Adipocyte (in vitro differentiated cells): ENCODE measurements at regions not wholly inside any gene's neighbourhood (a gene's known extent, or its start where the extent isn't known, plus 50 kb on each side); places are given as distances from the start of the nearest gene placed in this dataset.

Source experiments
- DNase-seq: peaks from one replicate; pipeline ENCODE4 v3.0.0-alpha.2; 2015; ENCODE audit warnings: low read depth
- H3K27me3 ChIP-seq: replicated peaks from 2 replicates; pipeline ENCODE4 v1.7.0; 2013; ENCODE audit warnings: mild to moderate bottlenecking, low read length, moderate library complexity; ENCODE audit not compliant: control insufficient read depth, insufficient read depth
- H3K36me3 ChIP-seq: 2 replicates; pipeline ENCODE4 v1.7.0; 2013; ENCODE audit warnings: low read length, mild to moderate bottlenecking, moderate library complexity; ENCODE audit not compliant: control insufficient read depth, insufficient read depth, severe bottlenecking
- H3K4me1 ChIP-seq: 2 replicates; pipeline ENCODE4 v1.7.0; 2013; ENCODE audit warnings: mild to moderate bottlenecking, low read length, moderate library complexity; ENCODE audit not compliant: control insufficient read depth, insufficient read depth
- H3K4me3 ChIP-seq: 2 replicates; pipeline ENCODE4 v1.7.0; 2013; ENCODE audit warnings: mild to moderate bottlenecking, low read length, moderate library complexity
- H3K9ac ChIP-seq: 2 replicates; pipeline ENCODE4 v1.7.0; 2013; ENCODE audit warnings: mild to moderate bottlenecking, low read length, moderate library complexity
- H3K9me3 ChIP-seq: 2 replicates; pipeline ENCODE4 v1.7.0; 2013; ENCODE audit warnings: mild to moderate bottlenecking, low read length, moderate library complexity; ENCODE audit not compliant: control insufficient read depth

- no peaks in the 10 kb centered on the region for H3K36me3 ChIP-seq
- H3K9ac ChIP-seq, result no peak overlapping the region
- peaks cover 5% of the 10 kb centered on the region for H3K9me3 ChIP-seq
- no peak for DNase-seq
- no peaks in the 10 kb centered on the region for H3K27me3 ChIP-seq
- H3K4me1 ChIP-seq, result no peaks in the 10 kb centered on the region
- no peak overlapping the region for H3K4me3 ChIP-seq
These were observed 451.5 kb upstream of the PPP2R3A start for GRCh38 chr3:135514060-135514448.

DNA sequence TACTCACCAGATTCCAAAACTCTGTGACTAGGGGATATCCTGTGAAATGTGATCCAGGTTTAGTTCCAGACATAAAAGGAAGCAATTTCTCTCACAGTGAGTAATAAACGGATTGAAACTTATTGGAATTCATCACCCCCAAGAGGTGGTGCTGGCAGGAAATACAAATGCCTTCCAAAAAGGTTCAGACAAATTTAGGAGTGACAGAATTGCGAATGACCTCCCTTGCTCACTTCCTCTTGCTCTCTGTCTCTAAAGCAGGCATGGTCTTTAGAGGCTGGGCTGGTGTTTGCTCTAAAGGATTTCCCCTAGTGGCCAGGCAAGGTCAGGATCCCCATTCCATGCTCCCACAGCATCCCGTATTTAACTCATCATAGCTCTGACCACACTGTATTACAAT, 449.4 kb upstream of the PPP2R3A start:
- H3K4me3 ChIP-seq, result no peak overlapping the region
- H3K9ac ChIP-seq, result no peak overlapping the region
- DNase-seq, result no peak
- no peaks in the 10 kb centered on the region for H3K9me3 ChIP-seq
- H3K36me3 ChIP-seq, result no peaks in the 10 kb centered on the region
- H3K27me3 ChIP-seq, result no peaks in the 10 kb centered on the region
- H3K4me1 ChIP-seq, result no peaks in the 10 kb centered on the region

DNA sequence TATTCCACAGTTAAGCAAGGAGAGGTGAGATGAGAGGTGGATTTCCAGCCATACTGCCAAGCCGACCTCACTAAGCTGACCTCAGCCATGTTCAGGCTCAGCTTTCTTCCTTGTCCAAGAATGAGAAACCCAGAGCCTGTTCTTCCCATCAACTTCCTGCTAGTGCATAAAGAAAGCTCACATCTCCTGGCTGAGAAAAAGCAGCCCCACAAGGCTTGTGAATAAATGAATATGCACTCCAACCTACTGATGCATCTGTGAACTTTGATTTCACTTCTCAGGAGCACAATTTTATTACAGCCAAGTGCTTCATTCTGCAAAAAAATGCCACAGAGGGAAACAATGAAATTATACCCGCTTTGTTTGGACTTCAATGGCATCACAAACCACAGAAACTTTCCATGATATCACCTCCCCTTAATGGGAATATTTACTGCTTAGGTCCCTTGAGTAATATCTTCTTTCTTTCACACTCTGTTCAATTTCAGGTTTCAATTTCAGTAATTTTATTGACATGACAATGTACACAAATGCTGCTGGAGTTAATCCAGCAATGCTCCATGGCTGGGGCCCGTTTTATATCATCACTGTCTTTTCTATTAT, 437.0 kb upstream of the PPP2R3A start:
- Histone ChIP-seq H3K27me3 (peaks cover 9% of the 10 kb centered on the region), H3K9me3 (peaks cover 3% of the 10 kb centered on the region), H3K4me3 (no peak overlapping the region), H3K36me3 (no peaks in the 10 kb centered on the region), H3K4me1 (no peaks in the 10 kb centered on the region), H3K9ac (no peak overlapping the region)
- peak; percentile 0 for DNase-seq

- Histone ChIP-seq H3K4me3 (no peak overlapping the region), H3K9me3 (peaks cover 4% of the 10 kb centered on the region), H3K9ac (no peak overlapping the region), H3K4me1 (no peaks in the 10 kb centered on the region), H3K36me3 (no peaks in the 10 kb centered on the region), H3K27me3 (peaks cover 9% of the 10 kb centered on the region)
- no peak for DNase-seq
These were observed 433.5 kb upstream of the PPP2R3A start for GRCh38 chr3:135532021-135532420.

DNA sequence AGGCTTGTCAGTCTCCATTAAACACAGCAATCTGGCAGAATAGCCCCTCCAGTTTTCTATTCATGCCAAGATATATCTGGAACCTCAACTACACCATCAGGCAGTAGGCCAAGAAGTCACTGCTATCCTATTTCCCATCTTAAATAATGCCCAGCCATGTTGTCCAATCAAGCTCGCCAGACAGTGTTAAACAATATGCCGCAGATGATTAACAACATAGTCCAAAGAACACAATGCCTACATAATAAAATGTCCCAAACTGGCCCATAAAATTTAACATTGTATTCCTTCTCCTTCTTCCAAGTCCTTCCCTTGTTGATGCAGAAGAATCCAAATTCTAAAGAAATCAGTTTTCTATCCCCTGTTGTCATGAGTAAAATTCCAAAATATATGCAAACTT, 427.4 kb upstream of the PPP2R3A start:
- Histone ChIP-seq H3K9me3 (peaks cover 4% of the 10 kb centered on the region), H3K4me1 (no peaks in the 10 kb centered on the region), H3K36me3 (no peaks in the 10 kb centered on the region), H3K9ac (no peak overlapping the region), H3K4me3 (no peak overlapping the region), H3K27me3 (no peaks in the 10 kb centered on the region)
- DNase-seq, result no peak

- no peaks in the 10 kb centered on the region for H3K36me3 ChIP-seq
- peaks cover 4% of the 10 kb centered on the region for H3K9me3 ChIP-seq
- no peak overlapping the region for H3K9ac ChIP-seq
- no peak for DNase-seq
- H3K27me3 ChIP-seq, result no peaks in the 10 kb centered on the region
- H3K4me1 ChIP-seq, result no peaks in the 10 kb centered on the region
- H3K4me3 ChIP-seq, result no peak overlapping the region
These were observed 426.2 kb upstream of the PPP2R3A start for GRCh38 chr3:135539351-135539750.

DNA sequence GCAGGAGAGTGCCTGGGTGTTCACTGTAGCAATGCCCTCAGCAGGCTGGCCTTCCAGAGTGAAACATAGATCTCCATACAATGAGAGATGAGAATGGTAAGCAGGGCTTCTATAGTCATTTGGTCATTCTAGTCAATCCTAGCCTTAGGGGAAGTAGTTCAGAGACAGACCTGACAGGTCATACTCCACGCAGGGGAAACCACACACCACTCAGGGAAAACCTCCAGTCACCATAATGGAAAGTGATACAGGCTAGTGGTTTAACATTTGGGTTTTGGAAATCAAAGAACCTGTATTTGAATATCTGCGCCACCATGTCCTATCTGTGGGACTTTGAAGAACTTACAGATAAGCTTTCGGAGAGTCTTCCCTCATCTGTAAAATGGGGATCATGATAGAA, 425.7 kb upstream of the PPP2R3A start:
- H3K4me1 ChIP-seq, result no peaks in the 10 kb centered on the region
- H3K36me3 ChIP-seq, result no peaks in the 10 kb centered on the region
- no peaks in the 10 kb centered on the region for H3K27me3 ChIP-seq
- no peak overlapping the region for H3K4me3 ChIP-seq
- no peak for DNase-seq
- H3K9me3 ChIP-seq, result peaks cover 8% of the 10 kb centered on the region
- no peak overlapping the region for H3K9ac ChIP-seq

DNA sequence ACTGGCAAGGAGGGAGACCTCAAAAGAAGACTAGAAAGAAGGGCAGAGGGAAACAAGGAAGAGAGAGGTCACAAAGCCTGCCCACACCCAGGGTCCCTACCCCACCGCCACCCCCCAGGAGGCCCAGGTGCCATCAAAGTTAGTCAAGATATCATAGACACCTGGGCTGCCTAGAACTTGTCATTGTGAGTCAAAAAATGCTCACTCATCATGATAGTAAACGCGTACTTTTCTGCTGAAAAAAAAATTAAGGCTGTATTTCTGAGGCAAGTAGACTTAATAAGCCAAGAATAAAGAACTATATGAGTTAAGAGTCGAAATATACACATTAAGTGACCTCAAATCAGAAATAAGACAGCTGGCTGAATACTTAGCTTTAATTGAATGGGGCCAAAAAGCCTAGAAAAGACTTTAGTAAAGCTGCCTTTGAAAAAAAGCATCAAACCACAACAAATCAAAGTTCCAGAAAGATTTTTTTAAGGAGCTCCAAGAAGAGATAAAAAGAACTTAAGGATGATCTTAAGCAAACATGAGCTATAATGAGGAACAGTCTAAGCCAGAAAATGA, 415.5 kb upstream of the PPP2R3A start:
- no peaks in the 10 kb centered on the region for H3K36me3 ChIP-seq
- H3K9ac ChIP-seq, result no peak overlapping the region
- H3K4me3 ChIP-seq, result no peak overlapping the region
- H3K9me3 ChIP-seq, result no peaks in the 10 kb centered on the region
- no peaks in the 10 kb centered on the region for H3K4me1 ChIP-seq
- no peak for DNase-seq
- no peaks in the 10 kb centered on the region for H3K27me3 ChIP-seq

- peak; percentile 3 for DNase-seq
- H3K9me3 ChIP-seq, result no peaks in the 10 kb centered on the region
- no peak overlapping the region for H3K4me3 ChIP-seq
- H3K9ac ChIP-seq, result no peak overlapping the region
- H3K36me3 ChIP-seq, result no peaks in the 10 kb centered on the region
- no peaks in the 10 kb centered on the region for H3K4me1 ChIP-seq
- no peaks in the 10 kb centered on the region for H3K27me3 ChIP-seq
These were observed 409.4 kb upstream of the PPP2R3A start for GRCh38 chr3:135556174-135556573.

- no peaks in the 10 kb centered on the region for H3K36me3 ChIP-seq
- no peak for DNase-seq
- H3K4me1 ChIP-seq, result no peaks in the 10 kb centered on the region
- H3K4me3 ChIP-seq, result no peak overlapping the region
- no peak overlapping the region for H3K9ac ChIP-seq
- H3K9me3 ChIP-seq, result no peaks in the 10 kb centered on the region
- no peaks in the 10 kb centered on the region for H3K27me3 ChIP-seq
These were observed 407.3 kb upstream of the PPP2R3A start for GRCh38 chr3:135558150-135558783.

GRCh38 chr3:135558906-135559305, 406.6 kb upstream of the PPP2R3A start:
- Histone ChIP-seq H3K36me3 (no peaks in the 10 kb centered on the region), H3K9me3 (no peaks in the 10 kb centered on the region), H3K4me3 (no peak overlapping the region), H3K27me3 (no peaks in the 10 kb centered on the region), H3K9ac (no peak overlapping the region), H3K4me1 (no peaks in the 10 kb centered on the region)
- DNase-seq, result no peak
